ENCODE measurements at regions not wholly inside any gene's neighbourhood (a gene's known extent, or its start where the extent isn't known, plus 50 kb on each side); places are given as distances from the start of the nearest gene placed in this dataset.

DNA sequence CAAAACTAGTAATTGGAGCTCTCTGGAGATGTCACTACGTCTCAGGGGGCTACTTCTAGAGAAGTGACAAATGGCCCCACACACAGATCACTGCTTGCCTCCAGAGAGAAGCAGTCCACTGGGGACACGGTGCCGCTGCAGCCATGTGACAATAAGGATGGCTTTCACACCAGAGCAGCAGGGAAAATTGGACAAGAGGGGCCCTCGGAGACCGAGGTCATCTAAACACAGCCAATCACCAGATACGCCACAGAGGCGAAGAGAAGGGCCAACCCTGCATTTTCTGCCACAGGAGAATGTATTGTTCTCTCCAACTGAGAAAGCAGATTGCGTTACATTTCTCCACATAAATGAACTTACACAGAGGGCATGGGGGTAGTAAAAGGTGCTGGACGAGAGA, 51.2 kb upstream of the TIAM1 start:
- POLR2A ChIA-PET (ENCODE audit: partially characterized antibody) = no interaction called here
- Histone ChIP-seq H2BK120ac (replicated peaks; ENCODE audit: low read depth, low read length) (no peak overlapping the region), H3K79me2 (ENCODE audit: control insufficient read depth in 1 of 2, insufficient read depth in 2 of 2, low read length in 2 of 2) (no peaks in the 10 kb centered on the region), H4K20me1 (replicated peaks in 1 of 2; ENCODE audit: control insufficient read depth in 1 of 2, insufficient read depth in 2 of 2, low read length in 2 of 2) (peaks cover 0 to 2% of the 10 kb centered on the region in 2 experiments), H3K14ac (ENCODE audit: insufficient read length) (no peak overlapping the region), H2BK15ac (ENCODE audit: low read length) (no peak overlapping the region), H4K5ac (ENCODE audit: insufficient read length, low read depth, low read length) (no peak overlapping the region), H2AK5ac (ENCODE audit: low read depth, low read length) (no peak overlapping the region), H3K9ac (replicated peaks in 1 of 4; ENCODE audit: extremely low read depth in 1 of 4, low read depth in 3 of 4, low read length in 3 of 4) (no peak overlapping the region), H3K4me1 (replicated peaks in 1 of 4; ENCODE audit: control insufficient read depth in 3 of 4, insufficient read depth in 4 of 4, low read length in 3 of 4) (peaks cover 0 to 5% (median 1%) of the 10 kb centered on the region in 4 experiments; a peak in 2 of 7 replicates), H3K27ac (ENCODE audit: low read depth, low read length) (no peak overlapping the region), H3K18ac (ENCODE audit: extremely low read depth, low read length) (no peak overlapping the region), H4K8ac (ENCODE audit: extremely low read depth, insufficient read depth, low read length) (no peak overlapping the region), H3K4me3 (ENCODE audit: extremely low read depth in 1 of 4, insufficient read depth in 2 of 4, low read depth in 3 of 4, low read length in 4 of 4) (no peak overlapping the region), H3K27me3 (replicated peaks in 1 of 4; ENCODE audit: control insufficient read depth in 3 of 4, extremely low read depth in 1 of 4, insufficient read depth in 3 of 4, low read length in 3 of 4) (no peaks in the 10 kb centered on the region), H2AFZ (ENCODE audit: low read length) (no peak overlapping the region), H3K23ac (ENCODE audit: insufficient read length) (no peak overlapping the region), H3K4ac (replicated peaks; ENCODE audit: insufficient read length, low read depth, low read length) (no peak overlapping the region), H3K23me2 (ENCODE audit: low read depth, low read length) (no peaks in the 10 kb centered on the region; the same call in 1 of the 2 replicates), H3K36me3 (ENCODE audit: control insufficient read depth in 2 of 4, insufficient read depth in 4 of 4, low read length in 3 of 4) (no peaks in the 10 kb centered on the region), H4K91ac (replicated peaks; ENCODE audit: insufficient read length, low read length) (no peak overlapping the region), H3K56ac (replicated peaks; ENCODE audit: insufficient read length, low read depth, low read length) (no peak overlapping the region), H2BK20ac (ENCODE audit: low read length) (no peak overlapping the region), H3K9me3 (ENCODE audit: insufficient read depth in 2 of 2, low read depth in 1 of 2, low read length in 1 of 2) (no peaks in the 10 kb centered on the region), H2BK12ac (ENCODE audit: low read depth, low read length) (no peak overlapping the region), H3K4me2 (ENCODE audit: insufficient read depth in 1 of 2, low read depth in 2 of 2, low read length in 2 of 2) (no peak overlapping the region), H3K79me1 (ENCODE audit: low read depth, low read length) (no peaks in the 10 kb centered on the region; the same call in 1 of the 2 replicates), H2BK5ac (ENCODE audit: low read depth, low read length) (no peak overlapping the region)
- WGBS, 2 experiments (ENCODE audit: extremely low coverage in 1 of 2, insufficient coverage in 1 of 2, insufficient read length in 1 of 2, insufficient replicate concordance in 2 of 2, low coverage in 1 of 2, low lambda C conversion rate in 2 of 2, missing lambda C conversion rate in 1 of 2) = 92% methylated on average over 9 of the region's 9 CpGs; no CpG with 5 or more reads in 1 of the 2 experiments
- DNase-seq (ENCODE audit: low read depth in 1 of 2, low spot score in 2 of 2) (no peak), FAIRE-seq (no peak)
- CTCF ChIA-PET (ENCODE audit: partially characterized antibody) = no interaction called here
- TF ChIP-seq KDM5A (IDR thresholded peaks at IDR 0.05; ENCODE audit: low read length) (no peak), NANOG (IDR thresholded peaks at IDR 0.05; ENCODE audit: insufficient read depth, low read depth, low read length, poor library complexity, severe bottlenecking) (no peak), SP1 (IDR thresholded peaks at IDR 0.05; ENCODE audit: low read depth, low read length) (no peak), CBX8 (IDR thresholded peaks at IDR 0.05; ENCODE audit: borderline replicate concordance, low read depth, low read length) (no peak), CEBPB (IDR thresholded peaks at IDR 0.05; ENCODE audit: low read depth, low read length) (no peak), SUZ12 (IDR thresholded peaks at IDR 0.05; ENCODE audit: low read length) (no peak), HDAC2 (IDR thresholded peaks at IDR 0.05; ENCODE audit: borderline replicate concordance in 1 of 2, low read depth in 2 of 2, low read length in 2 of 2) (no peak), EZH2 (IDR thresholded peaks at IDR 0.05; ENCODE audit: low read depth, low read length, severe bottlenecking) (no peak), SIRT6 (IDR thresholded peaks at IDR 0.05; ENCODE audit: low read length) (no peak), TEAD4 (IDR thresholded peaks at IDR 0.05; ENCODE audit: low read depth, low read length) (no peak), GABPA (IDR thresholded peaks at IDR 0.05; ENCODE audit: borderline replicate concordance, insufficient read depth, low read length) (no peak), BACH1 (IDR thresholded peaks at IDR 0.05; ENCODE audit: low read length) (no peak), NRF1 (IDR thresholded peaks at IDR 0.05; ENCODE audit: low read depth, low read length) (no peak), CHD1 (IDR thresholded peaks at IDR 0.05; ENCODE audit: low read depth, low read length) (no peak), JUN (IDR thresholded peaks at IDR 0.05; ENCODE audit: low read depth, low read length) (no peak), CTBP2 (IDR thresholded peaks at IDR 0.05; ENCODE audit: borderline replicate concordance, insufficient read depth, insufficient read length, low read length) (no peak)
